Endodermal cell (in vitro differentiated cells): ENCODE measurements at regions not wholly inside any gene's neighbourhood (a gene's known extent, or its start where the extent isn't known, plus 50 kb on each side); places are given as distances from the start of the nearest gene placed in this dataset.

Experiments
- DNase-seq: peaks from one replicate; pipeline ENCODE4 v3.0.0-alpha.2; 2017
- H3K27ac ChIP-seq: 2 replicates; pipeline ENCODE4 v1.5.1; 2013; ENCODE audit warnings: mild to moderate bottlenecking, low read depth, low read length, moderate library complexity
- H3K27me3 ChIP-seq: 2 replicates; pipeline ENCODE4 v1.6.1; 2013; ENCODE audit warnings: mild to moderate bottlenecking, low read length, moderate library complexity; ENCODE audit not compliant: insufficient read depth, control insufficient read depth, poor library complexity, severe bottlenecking
- H3K36me3 ChIP-seq: 2 replicates; pipeline ENCODE4 v1.7.0; 2013; ENCODE audit warnings: mild to moderate bottlenecking, low read length, moderate library complexity; ENCODE audit not compliant: control insufficient read depth, insufficient read depth
- H3K4me1 ChIP-seq: one replicate; pipeline ENCODE4 v1.7.0; 2013; ENCODE audit warnings: low read length; ENCODE audit not compliant: control insufficient read depth, insufficient read depth
- H3K4me3 ChIP-seq: 2 replicates; pipeline ENCODE4 v1.5.1; 2013; ENCODE audit warnings: mild to moderate bottlenecking, low read length, moderate library complexity
- H3K9ac ChIP-seq: 2 replicates; pipeline ENCODE4 v1.6.1; 2013; ENCODE audit warnings: mild to moderate bottlenecking, low read length, moderate library complexity; ENCODE audit not compliant: poor library complexity, severe bottlenecking; ENCODE audit errors: extremely low read depth
- H3K9me3 ChIP-seq: 2 replicates; pipeline ENCODE4 v1.6.1; 2013; ENCODE audit warnings: mild to moderate bottlenecking, low read length, moderate library complexity; ENCODE audit not compliant: control insufficient read depth
- H3K27ac Mint-ChIP-seq: 2 replicates; pipeline ENCODE4 v1.8.0; 2020; ENCODE audit warnings: mixed read lengths
- H3K27me3 Mint-ChIP-seq: 2 replicates; pipeline ENCODE4 v1.8.0; 2021; ENCODE audit warnings: mild to moderate bottlenecking, mixed read lengths; ENCODE audit not compliant: insufficient read depth
- H3K36me3 Mint-ChIP-seq: 2 replicates; pipeline ENCODE4 v1.8.0; 2020; ENCODE audit warnings: low read depth, mixed read lengths
- H3K4me1 Mint-ChIP-seq: 2 replicates; pipeline ENCODE4 v1.8.0; 2020; ENCODE audit warnings: mixed read lengths
- H3K4me3 Mint-ChIP-seq: 2 replicates; pipeline ENCODE4 v1.8.0; 2020; ENCODE audit warnings: mild to moderate bottlenecking, moderate library complexity, mixed read lengths
- H3K9me3 Mint-ChIP-seq: 2 replicates; pipeline ENCODE4 v1.8.0; 2020; ENCODE audit warnings: mild to moderate bottlenecking, mixed read lengths
- WGBS, 2 experiments: methylation state at CpG; one replicate each; pipeline versions ENCODE4 v1.1.5 to v1.1.7; 2013; ENCODE audit warnings: missing lambda C conversion rate in 2 of 2, mixed read lengths in 1 of 2; ENCODE audit not compliant: insufficient coverage in 1 of 2, insufficient read length in 1 of 2; 5-methylcytosine and 5-hydroxymethylcytosine counted together
- TF ChIP-seq, protein P1 (sequence below): fragments of 200-600 bp; sonication (generic); conservative IDR thresholded peaks from 2 replicates; pipeline ENCODE4 v1.5.0; 2021; ENCODE audit warnings: antibody characterized with exemption, mild to moderate bottlenecking

DNA sequence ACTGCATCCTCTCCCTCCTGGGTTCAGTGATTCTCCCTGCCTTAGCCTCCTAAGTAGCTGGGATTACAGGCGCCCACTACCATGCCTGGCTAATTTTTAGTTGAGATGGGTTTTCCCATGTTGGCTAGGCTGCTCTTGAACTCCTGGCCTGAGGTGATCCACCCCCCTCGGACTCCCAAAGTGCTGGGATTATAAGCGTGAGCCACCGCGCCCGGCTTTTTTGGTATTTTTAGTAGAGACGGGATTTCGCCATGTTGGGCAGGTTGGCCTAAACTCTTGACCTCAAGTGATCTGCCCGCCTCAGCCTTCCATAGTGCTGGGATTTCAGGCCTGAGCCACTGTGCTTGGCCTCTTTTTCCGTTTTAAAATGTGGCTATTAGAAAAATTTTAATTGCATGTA, 343.8 kb upstream of the RBFOX1 start:
- H3K27me3 Mint-ChIP-seq, result no peaks in the 10 kb centered on the region
- 93 to 94% methylated on average over 8 to 10 of the region's 10 CpGs for WGBS, 2 experiments

DNA sequence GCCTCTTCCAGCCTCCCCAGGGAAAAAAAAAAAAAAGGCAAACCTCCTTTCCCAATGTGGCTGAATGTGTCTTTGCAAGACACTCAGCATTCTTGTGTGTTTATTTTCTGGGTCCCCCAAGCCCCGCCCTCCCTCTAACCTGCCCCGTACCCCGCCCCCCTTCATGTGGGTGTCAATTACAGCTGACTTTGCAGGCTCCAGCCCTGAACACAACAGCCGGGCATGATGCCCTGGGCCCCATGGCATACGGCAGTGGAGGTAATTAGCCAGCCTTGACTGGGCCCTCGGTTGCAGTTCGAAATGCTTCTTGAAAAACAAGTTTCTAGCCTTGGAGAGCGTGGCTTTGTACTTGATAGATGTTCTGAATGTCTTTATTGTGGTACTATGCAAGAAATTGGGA, 354.7 kb upstream of the RBFOX1 start:
- WGBS, 2 experiments, result 89 to 94% methylated on average over 6 to 8 of the region's 8 CpGs

More for the DNA sequence above, 343.8 kb upstream of the RBFOX1 start:
- no peaks in the 10 kb centered on the region for H3K36me3 Mint-ChIP-seq
- Histone ChIP-seq H3K4me1 (no peaks in the 10 kb centered on the region), H3K36me3 (no peaks in the 10 kb centered on the region), H3K27me3 (no peaks in the 10 kb centered on the region), H3K9ac (no peak overlapping the region), H3K9me3 (no peaks in the 10 kb centered on the region), H3K27ac (no peak overlapping the region), H3K4me3 (no peak overlapping the region)
- H3K27ac Mint-ChIP-seq, result no peak overlapping the region
- no peaks in the 10 kb centered on the region for H3K9me3 Mint-ChIP-seq
- H3K4me3 Mint-ChIP-seq, result no peak overlapping the region
- DNase-seq, result no peak
- TF ChIP-seq, protein P1, sequence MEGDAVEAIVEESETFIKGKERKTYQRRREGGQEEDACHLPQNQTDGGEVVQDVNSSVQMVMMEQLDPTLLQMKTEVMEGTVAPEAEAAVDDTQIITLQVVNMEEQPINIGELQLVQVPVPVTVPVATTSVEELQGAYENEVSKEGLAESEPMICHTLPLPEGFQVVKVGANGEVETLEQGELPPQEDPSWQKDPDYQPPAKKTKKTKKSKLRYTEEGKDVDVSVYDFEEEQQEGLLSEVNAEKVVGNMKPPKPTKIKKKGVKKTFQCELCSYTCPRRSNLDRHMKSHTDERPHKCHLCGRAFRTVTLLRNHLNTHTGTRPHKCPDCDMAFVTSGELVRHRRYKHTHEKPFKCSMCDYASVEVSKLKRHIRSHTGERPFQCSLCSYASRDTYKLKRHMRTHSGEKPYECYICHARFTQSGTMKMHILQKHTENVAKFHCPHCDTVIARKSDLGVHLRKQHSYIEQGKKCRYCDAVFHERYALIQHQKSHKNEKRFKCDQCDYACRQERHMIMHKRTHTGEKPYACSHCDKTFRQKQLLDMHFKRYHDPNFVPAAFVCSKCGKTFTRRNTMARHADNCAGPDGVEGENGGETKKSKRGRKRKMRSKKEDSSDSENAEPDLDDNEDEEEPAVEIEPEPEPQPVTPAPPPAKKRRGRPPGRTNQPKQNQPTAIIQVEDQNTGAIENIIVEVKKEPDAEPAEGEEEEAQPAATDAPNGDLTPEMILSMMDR, result no peak
- H3K4me1 Mint-ChIP-seq, result no peaks in the 10 kb centered on the region

DNA sequence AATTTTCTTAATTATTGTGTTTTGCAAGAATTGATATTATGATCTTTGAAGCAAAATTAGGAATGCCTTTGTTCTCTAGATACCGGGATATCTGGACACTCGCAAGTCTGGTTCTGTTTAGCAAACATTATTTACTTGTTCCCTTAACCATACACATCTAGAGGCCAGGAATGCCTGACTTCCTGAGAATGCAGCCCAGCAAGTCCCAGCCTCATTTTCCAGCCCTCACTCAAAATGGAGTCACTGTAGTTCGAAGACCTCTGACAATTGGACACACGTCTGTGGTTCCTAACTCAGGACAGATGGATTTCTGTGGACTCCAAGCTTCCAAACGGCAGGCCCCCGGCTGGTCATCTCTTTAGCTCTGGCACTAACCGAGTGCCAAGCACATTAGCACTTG, 355.4 kb upstream of the RBFOX1 start:
- peaks cover under 1% of the 10 kb centered on the region for H3K9me3 ChIP-seq
- H3K9me3 Mint-ChIP-seq, result peaks cover 4% of the 10 kb centered on the region
- no peak overlapping the region for H3K27ac ChIP-seq
- H3K36me3 ChIP-seq, result no peaks in the 10 kb centered on the region
- peaks cover 3% of the 10 kb centered on the region for H3K27me3 Mint-ChIP-seq
- TF ChIP-seq, protein P1, result no peak
- no peaks in the 10 kb centered on the region for H3K27me3 ChIP-seq
- no peak for DNase-seq
- WGBS, 2 experiments, result 93% methylated on average over 5 to 7 of the region's 7 CpGs
- peak overlapping the region; percentile 3 for H3K27ac Mint-ChIP-seq
- no peaks in the 10 kb centered on the region for H3K4me1 ChIP-seq
- no peak overlapping the region for H3K4me3 Mint-ChIP-seq
- no peak overlapping the region for H3K4me3 ChIP-seq
- no peak overlapping the region for H3K9ac ChIP-seq
- H3K4me1 Mint-ChIP-seq, result no peaks in the 10 kb centered on the region
- H3K36me3 Mint-ChIP-seq, result no peaks in the 10 kb centered on the region

More for the DNA sequence above, 354.7 kb upstream of the RBFOX1 start:
- no peaks in the 10 kb centered on the region for H3K36me3 ChIP-seq
- Mint-ChIP-seq H3K9me3 (peaks cover 8% of the 10 kb centered on the region), H3K4me1 (no peaks in the 10 kb centered on the region), H3K27ac (no peak overlapping the region), H3K27me3 (no peaks in the 10 kb centered on the region), H3K4me3 (no peak overlapping the region), H3K36me3 (no peaks in the 10 kb centered on the region)
- H3K9me3 ChIP-seq, result peaks cover 5% of the 10 kb centered on the region
- TF ChIP-seq, protein P1, result no peak
- H3K4me1 ChIP-seq, result no peaks in the 10 kb centered on the region
- no peak overlapping the region for H3K4me3 ChIP-seq
- H3K9ac ChIP-seq, result no peak overlapping the region
- H3K27ac ChIP-seq, result no peak overlapping the region
- H3K27me3 ChIP-seq, result no peaks in the 10 kb centered on the region
- no peak for DNase-seq
